Activated CD8-positive, alpha-beta T cell treated with anti-CD3 and anti-CD28 coated beads for 36 hours (primary cell): ENCODE measurements at regions not wholly inside any gene's neighbourhood (a gene's known extent, or its start where the extent isn't known, plus 50 kb on each side); places are given as distances from the start of the nearest gene placed in this dataset.

Experiments used
- ATAC-seq: fragments of 200-7000 bp; cut with Tn5 transposase; one replicate; pipeline ENCODE4 v1.10.0; 2021; ENCODE audit warnings: mild to moderate bottlenecking, moderate library complexity
- CTCF ChIA-PET: fragments of 350-600 bp; sonication (Branson Sonifier 250); formaldehyde crosslinking; loops from one replicate; lab custom pipeline; 2021; ENCODE audit warnings: antibody characterized with exemption; lab: Charles Lee
- POLR2A ChIA-PET: fragments of 350-600 bp; sonication (Branson Sonifier 250); formaldehyde crosslinking; loops from one replicate; lab custom pipeline; 2021; ENCODE audit warnings: antibody characterized with exemption; lab: Charles Lee
- DNase-seq: peaks from one replicate; pipeline ENCODE4 v3.0.0-alpha.2; 2020
- H3K27ac Mint-ChIP-seq: one replicate; pipeline ENCODE4 v1.8.0; 2021; ENCODE audit warnings: mild to moderate bottlenecking, mixed read lengths
- H3K27me3 Mint-ChIP-seq: one replicate; pipeline ENCODE4 v1.8.0; 2021; ENCODE audit warnings: mixed read lengths
- H3K36me3 Mint-ChIP-seq: one replicate; pipeline ENCODE4 v1.8.0; 2021; ENCODE audit warnings: low read depth, mixed read lengths
- H3K4me1 Mint-ChIP-seq: one replicate; pipeline ENCODE4 v1.8.0; 2021; ENCODE audit warnings: low read depth, mixed read lengths
- H3K4me3 Mint-ChIP-seq: one replicate; pipeline ENCODE4 v1.8.0; 2021; ENCODE audit warnings: mild to moderate bottlenecking, moderate library complexity, mixed read lengths
- H3K9me3 Mint-ChIP-seq: one replicate; pipeline ENCODE4 v1.8.0; 2021; ENCODE audit warnings: mixed read lengths
- intact Hi-C: fragments of 100-400 bp; cut with micrococcal nuclease; formaldehyde crosslinking; loops from one replicate; pipeline ENCODE4 v1.10.0; 2022
- TF ChIP-seq, protein P1 (sequence below): fragments of 200-600 bp; IDR thresholded peaks from one replicate; pipeline ENCODE4 v1.8.0; 2022; ENCODE audit warnings: antibody characterized with exemption, mild to moderate bottlenecking

DNA sequence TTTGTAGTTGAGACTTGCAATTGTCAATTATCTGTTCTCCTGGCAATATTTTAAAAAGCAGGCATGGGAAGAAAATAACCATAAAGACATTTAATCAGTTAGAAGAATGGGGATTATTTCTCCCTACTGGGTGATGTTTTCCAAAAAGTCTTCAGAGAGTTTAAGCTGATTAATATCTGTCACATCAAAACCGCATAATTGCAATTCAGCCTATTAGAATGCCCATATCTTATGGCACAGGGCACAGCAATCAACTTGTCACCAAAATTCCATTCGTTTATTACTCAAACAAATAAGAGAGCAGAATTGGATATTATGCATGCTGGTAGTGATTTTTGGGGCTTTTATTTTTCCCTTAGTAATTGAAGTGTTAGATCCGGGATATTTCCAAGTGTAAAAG lies 218.7 kb downstream of the RNF144B start:
- ChIA-PET POLR2A (no interaction called here), CTCF (interaction anchor here (1.9 kb wide), 1 partner anchor 10 kb away, joined by 10 read pairs; no protein-coding TSS in a partner anchor)
- Mint-ChIP-seq H3K36me3 (no peaks in the 10 kb centered on the region), H3K9me3 (peaks cover 3% of the 10 kb centered on the region), H3K4me3 (no peak overlapping the region), H3K27me3 (peaks cover 3% of the 10 kb centered on the region), H3K27ac (no peak overlapping the region), H3K4me1 (no peaks in the 10 kb centered on the region)
- TF ChIP-seq, protein P1, sequence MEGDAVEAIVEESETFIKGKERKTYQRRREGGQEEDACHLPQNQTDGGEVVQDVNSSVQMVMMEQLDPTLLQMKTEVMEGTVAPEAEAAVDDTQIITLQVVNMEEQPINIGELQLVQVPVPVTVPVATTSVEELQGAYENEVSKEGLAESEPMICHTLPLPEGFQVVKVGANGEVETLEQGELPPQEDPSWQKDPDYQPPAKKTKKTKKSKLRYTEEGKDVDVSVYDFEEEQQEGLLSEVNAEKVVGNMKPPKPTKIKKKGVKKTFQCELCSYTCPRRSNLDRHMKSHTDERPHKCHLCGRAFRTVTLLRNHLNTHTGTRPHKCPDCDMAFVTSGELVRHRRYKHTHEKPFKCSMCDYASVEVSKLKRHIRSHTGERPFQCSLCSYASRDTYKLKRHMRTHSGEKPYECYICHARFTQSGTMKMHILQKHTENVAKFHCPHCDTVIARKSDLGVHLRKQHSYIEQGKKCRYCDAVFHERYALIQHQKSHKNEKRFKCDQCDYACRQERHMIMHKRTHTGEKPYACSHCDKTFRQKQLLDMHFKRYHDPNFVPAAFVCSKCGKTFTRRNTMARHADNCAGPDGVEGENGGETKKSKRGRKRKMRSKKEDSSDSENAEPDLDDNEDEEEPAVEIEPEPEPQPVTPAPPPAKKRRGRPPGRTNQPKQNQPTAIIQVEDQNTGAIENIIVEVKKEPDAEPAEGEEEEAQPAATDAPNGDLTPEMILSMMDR: no peak
- no peak for DNase-seq
- no peak for ATAC-seq
- intact Hi-C loops: no loop called here

DNA sequence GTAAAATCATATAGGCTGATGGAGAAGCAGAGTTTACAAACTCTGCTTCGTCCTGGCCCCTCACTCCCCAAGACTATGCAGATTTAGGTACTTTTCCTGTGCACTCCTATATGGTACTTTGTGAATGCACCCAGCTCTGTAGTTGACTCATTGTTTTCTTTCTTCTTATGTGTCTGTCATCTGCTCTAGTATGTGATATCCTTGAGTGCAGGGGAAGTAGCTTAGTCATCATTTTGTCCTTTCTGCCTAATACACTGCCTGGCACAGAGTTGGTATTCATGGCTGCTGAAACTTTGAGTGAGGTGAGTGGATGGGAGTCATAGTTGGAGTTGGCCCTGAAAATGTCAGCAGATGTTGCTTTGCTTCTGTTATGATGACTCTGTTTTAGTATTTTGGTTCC lies 222.6 kb downstream of the RNF144B start:
- POLR2A ChIA-PET: no interaction called here

DNA sequence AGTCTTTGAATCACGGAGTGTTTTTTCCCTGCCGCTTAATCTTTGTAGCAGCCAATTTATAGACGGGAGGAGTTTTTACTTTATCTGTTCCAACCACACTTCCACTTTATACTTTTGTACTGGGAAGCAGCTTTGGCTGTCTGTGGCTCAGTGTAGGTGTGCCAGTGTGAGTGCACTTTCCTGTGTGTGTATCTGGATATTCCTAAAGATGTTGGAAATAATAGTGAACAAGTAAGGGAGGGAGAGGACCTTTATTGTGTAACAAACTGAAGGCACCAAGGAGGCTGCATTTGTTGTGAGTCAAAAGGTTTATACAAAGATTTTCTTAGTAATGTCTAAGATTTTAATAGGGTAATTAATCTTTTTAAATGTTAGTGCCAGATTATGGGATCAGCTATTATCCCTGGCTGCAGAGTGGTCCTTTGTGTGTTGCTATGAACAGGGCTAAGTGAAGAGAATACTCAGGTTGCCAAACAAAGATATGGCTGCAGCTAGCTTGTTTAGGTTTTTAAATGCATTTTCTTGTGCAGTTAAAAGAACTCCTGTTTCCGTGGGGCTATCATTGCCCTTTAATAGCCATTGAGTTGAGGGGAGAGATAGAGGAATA lies 226.3 kb downstream of the RNF144B start:
- DNase-seq: no peak
- TF ChIP-seq, protein P1: no peak
- Mint-ChIP-seq H3K4me3 (no peak overlapping the region), H3K4me1 (no peaks in the 10 kb centered on the region), H3K9me3 (peaks cover 9% of the 10 kb centered on the region), H3K27me3 (peaks cover 8% of the 10 kb centered on the region), H3K27ac (no peak overlapping the region), H3K36me3 (no peaks in the 10 kb centered on the region)
- intact Hi-C loops: no loop called here
- ATAC-seq: no peak
- ChIA-PET CTCF (interaction anchor here (1.4 kb wide), 1 partner anchor 18 kb away, joined by 4 read pairs; no protein-coding TSS in a partner anchor), POLR2A (no interaction called here)

More for the DNA sequence above, 222.6 kb downstream of the RNF144B start:
- DNase-seq: no peak
- ATAC-seq: no peak
- Mint-ChIP-seq H3K9me3 (peaks cover 3% of the 10 kb centered on the region), H3K4me1 (no peaks in the 10 kb centered on the region), H3K27ac (no peak overlapping the region), H3K4me3 (no peak overlapping the region), H3K36me3 (no peaks in the 10 kb centered on the region), H3K27me3 (peaks cover 2% of the 10 kb centered on the region)
- CTCF ChIA-PET: no interaction called here
- TF ChIP-seq, protein P1: no peak
- intact Hi-C loops: no loop called here

DNA sequence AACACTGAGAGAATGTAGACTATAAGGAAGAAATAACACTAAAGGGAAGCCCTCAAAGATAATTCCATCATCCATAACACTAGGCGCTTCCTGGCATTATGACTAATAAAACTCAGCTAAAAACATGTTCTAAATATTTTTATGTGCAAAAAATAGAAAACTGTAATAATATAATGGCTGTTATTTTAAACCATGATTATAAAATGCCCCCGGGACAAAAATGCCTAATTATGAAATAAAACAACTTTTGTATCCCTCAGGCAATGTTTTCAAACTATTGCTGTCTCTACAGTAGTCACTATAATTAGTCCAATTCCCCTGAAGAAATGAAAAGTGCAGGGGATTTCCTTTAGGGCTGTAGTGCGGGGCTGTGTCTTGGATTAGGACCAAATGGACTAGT lies 242.4 kb downstream of the RNF144B start:
- H3K27me3 Mint-ChIP-seq: peaks cover 1% of the 10 kb centered on the region
- POLR2A ChIA-PET: no interaction called here
- no peaks in the 10 kb centered on the region for H3K4me1 Mint-ChIP-seq
- no peak for DNase-seq
- no peaks in the 10 kb centered on the region for H3K9me3 Mint-ChIP-seq
- intact Hi-C loops: no loop called here
- H3K4me3 Mint-ChIP-seq: no peak overlapping the region
- CTCF ChIA-PET: interaction anchor here (1.0 kb wide), 1 partner anchor 33 kb away, joined by 4 read pairs; no protein-coding TSS in a partner anchor
- TF ChIP-seq, protein P1: no peak
- H3K36me3 Mint-ChIP-seq: no peaks in the 10 kb centered on the region
- ATAC-seq: no peak
- no peak overlapping the region for H3K27ac Mint-ChIP-seq

DNA sequence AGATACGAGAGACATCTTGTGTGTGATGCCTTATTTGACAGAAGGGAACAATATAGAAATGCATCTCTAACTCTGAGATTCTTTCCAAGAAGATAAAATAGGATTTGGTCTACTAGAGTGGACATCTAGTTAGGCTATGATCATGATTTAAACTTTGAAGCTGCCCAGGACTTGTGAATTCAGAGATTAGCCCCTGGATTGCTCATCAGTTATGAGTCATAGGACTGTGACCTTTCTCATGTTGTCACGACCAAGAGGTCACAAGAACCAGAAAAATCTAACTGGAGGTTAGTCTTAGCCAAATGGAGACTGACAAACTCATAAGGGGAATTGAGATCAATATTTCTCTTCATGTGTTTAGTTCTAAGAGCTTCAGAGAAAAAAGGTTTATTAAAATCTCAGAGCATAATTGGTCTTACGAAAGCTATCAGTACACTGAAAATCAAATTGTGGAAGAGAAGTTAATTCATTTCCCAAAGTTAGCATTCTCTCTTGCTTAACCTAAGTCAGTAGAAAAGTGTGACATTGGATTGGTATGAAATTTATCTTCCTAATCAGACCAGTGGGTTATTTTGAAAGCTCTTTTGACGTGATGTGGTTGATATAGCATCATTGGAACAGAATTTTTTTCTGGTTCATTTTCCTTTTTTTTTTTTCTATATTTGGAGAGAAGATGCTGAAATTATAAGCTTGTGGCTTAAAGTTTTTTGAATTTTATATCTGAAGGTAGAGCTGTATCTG lies 245.7 kb downstream of the RNF144B start:
- DNase-seq: no peak
- ATAC-seq: no peak
- no peaks in the 10 kb centered on the region for H3K4me1 Mint-ChIP-seq
- ChIA-PET POLR2A (no interaction called here), CTCF (no interaction called here)
- no peaks in the 10 kb centered on the region for H3K9me3 Mint-ChIP-seq
- TF ChIP-seq, protein P1: no peak
- H3K4me3 Mint-ChIP-seq: no peak overlapping the region
- H3K27me3 Mint-ChIP-seq: no peaks in the 10 kb centered on the region
- intact Hi-C loops: no loop called here
- H3K36me3 Mint-ChIP-seq: no peaks in the 10 kb centered on the region
- no peak overlapping the region for H3K27ac Mint-ChIP-seq
